IMR-90 (cell line): ENCODE measurements at regions not wholly inside any gene's neighbourhood (a gene's known extent, or its start where the extent isn't known, plus 50 kb on each side); places are given as distances from the start of the nearest gene placed in this dataset.
A peak's percentile ranks its signal among the peaks of the same experiment; 100 is the strongest.

Experiments used
- ATAC-seq: fragments of 200-7000 bp; cut with Tn5 transposase; 2 replicates; pipeline ENCODE4 v1.9.1; 2020; ENCODE audit warnings: low read depth, mild to moderate bottlenecking, moderate library complexity
- BruUV-seq: library from RNA; stranded (reverse); fragments of 400-500 nt; replicated peaks from 2 replicates; lab custom pipeline; 2021; lab: Mats Ljungman, UMichigan
- CTCF ChIA-PET: fragments of 300-600 bp; formaldehyde crosslinking; extraction: SDS; loops from one replicate; lab custom pipeline; 2021; ENCODE audit warnings: antibody characterized with exemption; lab: Yijun Ruan, JAX
- POLR2A ChIA-PET: fragments of 300-600 bp; sonication (Branson Sonifier 250); formaldehyde crosslinking; loops from one replicate; lab custom pipeline; 2022; ENCODE audit warnings: antibody characterized with exemption; ENCODE audit not compliant: unreplicated experiment; lab: Charles Lee
- DNase-seq: peaks from one replicate; pipeline ENCODE4 v3.0.0; 2013
- H2AFZ ChIP-seq: replicated peaks from 2 replicates; pipeline ENCODE3; 2013; ENCODE audit warnings: low read length, mild to moderate bottlenecking; ENCODE audit not compliant: poor library complexity
- H2AK5ac ChIP-seq: 2 replicates; pipeline ENCODE4 v1.6.1; 2013; ENCODE audit warnings: low read depth, low read length, inconsistent platforms
- H2AK9ac ChIP-seq: replicated peaks from 2 replicates; pipeline ENCODE3; 2013; ENCODE audit warnings: mild to moderate bottlenecking, low read depth, low read length, moderate library complexity; ENCODE audit not compliant: poor library complexity
- H2BK120ac ChIP-seq: 2 replicates; pipeline ENCODE4 v1.6.1; 2013; ENCODE audit warnings: low read depth, low read length, inconsistent platforms
- H2BK15ac ChIP-seq: 3 replicates; pipeline ENCODE4 v1.6.1; 2013; ENCODE audit warnings: low read depth, low read length, inconsistent platforms
- H2BK20ac ChIP-seq: 2 replicates; pipeline ENCODE4 v1.6.1; 2013; ENCODE audit warnings: low read depth, mild to moderate bottlenecking, inconsistent platforms, low read length, moderate library complexity
- H2BK5ac ChIP-seq: 2 replicates; pipeline ENCODE4 v1.6.1; 2013; ENCODE audit warnings: mild to moderate bottlenecking, low read depth, low read length, inconsistent platforms; ENCODE audit not compliant: poor library complexity, severe bottlenecking
- H3K14ac ChIP-seq: replicated peaks from 2 replicates; pipeline ENCODE4 v1.6.1; 2013; ENCODE audit warnings: low read depth, low read length, inconsistent platforms
- H3K18ac ChIP-seq: 2 replicates; pipeline ENCODE4 v1.6.1; 2013; ENCODE audit warnings: low read depth, low read length, control low read depth
- H3K23ac ChIP-seq: 2 replicates; pipeline ENCODE4 v1.6.1; 2013; ENCODE audit warnings: low read depth, low read length, inconsistent platforms
- H3K27ac ChIP-seq: 2 replicates; pipeline ENCODE4 v1.5.1; 2013; ENCODE audit warnings: mild to moderate bottlenecking, control low read depth, low read length; ENCODE audit not compliant: insufficient read depth
- H3K27me3 ChIP-seq: 2 replicates; pipeline ENCODE4 v1.6.1; 2013; ENCODE audit warnings: low read length; ENCODE audit not compliant: control insufficient read depth, insufficient read depth
- H3K36me3 ChIP-seq: 2 replicates; pipeline ENCODE4 v1.6.1; 2013; ENCODE audit warnings: low read length, mixed read lengths; ENCODE audit not compliant: control insufficient read depth, insufficient read depth
- H3K4ac ChIP-seq: 2 replicates; pipeline ENCODE4 v1.6.1; 2013; ENCODE audit warnings: low read depth, low read length, inconsistent platforms
- H3K4me1 ChIP-seq: 2 replicates; pipeline ENCODE4 v1.6.1; 2013; ENCODE audit warnings: low read length, mixed read lengths; ENCODE audit not compliant: control insufficient read depth, insufficient read depth
- H3K4me2 ChIP-seq: 2 replicates; pipeline ENCODE4 v1.6.1; 2013; ENCODE audit warnings: low read depth, mild to moderate bottlenecking, control low read depth, low read length, moderate library complexity
- H3K4me3 ChIP-seq: 2 replicates; pipeline ENCODE4 v1.5.1; 2013; ENCODE audit warnings: low read depth, mild to moderate bottlenecking, control low read depth, low read length, moderate library complexity; ENCODE audit not compliant: insufficient read depth
- H3K56ac ChIP-seq: 2 replicates; pipeline ENCODE4 v1.6.1; 2013; ENCODE audit warnings: low read length, inconsistent platforms; ENCODE audit not compliant: insufficient read depth; ENCODE audit errors: extremely low read depth
- H3K79me1 ChIP-seq, 2 experiments: 2 replicates each; pipeline ENCODE4 v1.6.1; 2013; ENCODE audit warnings: low read length in 2 of 2, inconsistent platforms in 1 of 2, low read depth in 1 of 2
- H3K9ac ChIP-seq: 2 replicates; pipeline ENCODE4 v1.6.1; 2013; ENCODE audit warnings: low read depth, low read length, control low read depth
- H3K9me1 ChIP-seq: 2 replicates; pipeline ENCODE4 v1.6.1; 2013; ENCODE audit warnings: low read length, inconsistent platforms; ENCODE audit not compliant: insufficient read depth
- H3K9me3 ChIP-seq: 2 replicates; pipeline ENCODE4 v1.6.1; 2013; ENCODE audit warnings: low read length; ENCODE audit not compliant: control insufficient read depth, insufficient read depth
- H4K20me1 ChIP-seq: 2 replicates; pipeline ENCODE4 v1.6.1; 2013; ENCODE audit warnings: low read length, inconsistent platforms; ENCODE audit not compliant: insufficient read depth
- H4K5ac ChIP-seq: 2 replicates; pipeline ENCODE4 v1.6.1; 2013; ENCODE audit warnings: mild to moderate bottlenecking, low read depth, low read length, control low read depth
- H4K8ac ChIP-seq, 2 experiments: 2 replicates each; pipeline ENCODE4 v1.6.1; 2013; ENCODE audit warnings: low read depth in 2 of 2, low read length in 2 of 2, control low read depth in 1 of 2, inconsistent platforms in 1 of 2
- H4K91ac ChIP-seq: 2 replicates; pipeline ENCODE4 v1.6.1; 2013; ENCODE audit warnings: low read depth, low read length, inconsistent platforms; ENCODE audit not compliant: insufficient read depth
- FOS ChIP-seq: fragments of 150-350 bp; IDR thresholded peaks from 2 replicates; pipeline ENCODE4 v1.6.1; 2016; ENCODE audit warnings: low read depth, low read length
- RFX5 ChIP-seq: IDR thresholded peaks from 2 replicates; pipeline ENCODE4 v1.8.0; 2012; ENCODE audit warnings: low read depth, mild to moderate bottlenecking, low read length, moderate library complexity
- SMC3 ChIP-seq: fragments of 150-350 bp; IDR thresholded peaks from 2 replicates; pipeline ENCODE4 v1.6.1; 2016; ENCODE audit warnings: low read depth, mild to moderate bottlenecking, antibody characterized with exemption, low read length, moderate library complexity
- WGBS, 2 experiments: methylation state at CpG; one replicate each; pipeline versions ENCODE4 v1.1.5 to v1.1.7; 2013; ENCODE audit warnings: missing lambda C conversion rate in 2 of 2; ENCODE audit not compliant: insufficient read length in 1 of 2; ENCODE audit errors: extremely low coverage in 2 of 2; 5-methylcytosine and 5-hydroxymethylcytosine counted together
- dilution Hi-C: fragments of 300-500 bp; cut with HindIII; formaldehyde crosslinking; loops from one replicate; pipeline ENCODE4 v1.14.3; 2018; ENCODE audit warnings: low sequenced_read_pairs; ENCODE audit not compliant: unreplicated experiment
- in situ Hi-C: fragments of 300-500 bp; cut with MboI; formaldehyde crosslinking; loops from 3 replicates; pipeline ENCODE4 v1.14.3; 2019; ENCODE audit warnings: low sequenced_read_pairs, inconsistent platforms, mixed read lengths
- intact Hi-C: fragments of 100-400 bp; cut with micrococcal nuclease; formaldehyde crosslinking; loops from 2 replicates; pipeline ENCODE4 v1.10.0; 2022

GRCh38 chr19:24032651-24033050, 54.3 kb upstream of the ZNF254 start:
- dilution Hi-C loops = no loop called here
- no peak overlapping the region for H3K23ac ChIP-seq
- H2BK5ac ChIP-seq = no peak overlapping the region
- no peaks in the 10 kb centered on the region for H3K9me3 ChIP-seq
- H4K91ac ChIP-seq = no peak overlapping the region
- H3K4ac ChIP-seq = no peak overlapping the region
- CTCF ChIA-PET = no interaction called here
- H3K79me1 ChIP-seq = peaks cover 7 to 9% of the 10 kb centered on the region in 2 experiments; a peak in 2 of 4 replicates
- 0 out of 2 replicates have a peak, but pooled peaks cover 4% of the 10 kb centered on the region for H3K9me1 ChIP-seq
- no peak overlapping the region for H3K27ac ChIP-seq
- no peak overlapping the region for H2BK120ac ChIP-seq
- no peak overlapping the region for H2BK20ac ChIP-seq
- H2AFZ ChIP-seq = no peak overlapping the region
- intact Hi-C loops = loop anchor here (5.0 to 10.0 kb wide), 3 partner anchors 115 to 278 kb away; partner anchors contain the start of gene ZNF681
- no peak overlapping the region; the same call in 1 of the 2 replicates for H3K4me2 ChIP-seq
- TF ChIP-seq FOS (no peak), RFX5 (no peak), SMC3 (no peak)
- in situ Hi-C loops = loop anchor here (25.0 kb wide), 1 partner anchor 770 kb away; the partner anchor contains the start of gene ZNF724
- H2BK15ac ChIP-seq = no peak overlapping the region
- H2AK9ac ChIP-seq = no peak overlapping the region
- POLR2A ChIA-PET = interaction anchor here (0.6 kb wide), 2 partner anchors 19 to 22 kb away, joined by 3 read pairs; no protein-coding TSS in a partner anchor
- no peak overlapping the region for H3K56ac ChIP-seq
- no peak overlapping the region for H3K14ac ChIP-seq
- 85% methylated on average over 3 of the region's 15 CpGs; no CpG with 5 or more reads in 1 of the 2 experiments for WGBS, 2 experiments
- H3K27me3 ChIP-seq = no peaks in the 10 kb centered on the region
- H3K36me3 ChIP-seq = peaks cover 11% of the 10 kb centered on the region
- H3K4me3 ChIP-seq = no peak overlapping the region
- no peak for ATAC-seq
- H3K9ac ChIP-seq = no peak overlapping the region
- no peaks in the 10 kb centered on the region for H3K4me1 ChIP-seq
- H4K8ac ChIP-seq = peak overlapping the region; percentile 63 to 70; a peak in 3 of 4 replicates
- DNase-seq = no peak
- no TSS peak for BruUV-seq
- no peak overlapping the region for H2AK5ac ChIP-seq
- 0 out of 2 replicates have a peak, but pooled peaks cover 3% of the 10 kb centered on the region for H4K20me1 ChIP-seq
- H4K5ac ChIP-seq = 0 out of 2 replicates have a peak overlapping the region, but pooled peaks have one; percentile 72
- no peak overlapping the region for H3K18ac ChIP-seq
